Activated CD4-positive, alpha-beta T cell treated with anti-CD3 and anti-CD28 coated beads for 36 hours (primary cell): ENCODE measurements at regions not wholly inside any gene's neighbourhood (a gene's known extent, or its start where the extent isn't known, plus 50 kb on each side); places are given as distances from the start of the nearest gene placed in this dataset.

ENCODE experiments used
- ATAC-seq: fragments of 200-7000 bp; cut with Tn5 transposase; one replicate; pipeline ENCODE4 v1.10.0; 2021; ENCODE audit warnings: mild to moderate bottlenecking, moderate library complexity
- CTCF ChIA-PET: fragments of 350-600 bp; sonication (Branson Sonifier 250); formaldehyde crosslinking; loops from one replicate; lab custom pipeline; 2021; ENCODE audit warnings: antibody characterized with exemption; lab: Charles Lee
- POLR2A ChIA-PET: fragments of 350-600 bp; sonication (Branson Sonifier 250); formaldehyde crosslinking; loops from one replicate; lab custom pipeline; 2021; ENCODE audit warnings: antibody characterized with exemption, inconsistent platforms; lab: Charles Lee
- DNase-seq: peaks from one replicate; pipeline ENCODE4 v3.0.0-alpha.2; 2020
- H3K27ac Mint-ChIP-seq: one replicate; pipeline ENCODE4 v1.8.0; 2021; ENCODE audit warnings: mixed read lengths
- H3K27me3 Mint-ChIP-seq: one replicate; pipeline ENCODE4 v1.8.0; 2021; ENCODE audit warnings: mixed read lengths
- H3K36me3 Mint-ChIP-seq: one replicate; pipeline ENCODE4 v1.8.0; 2021; ENCODE audit warnings: low read depth, mixed read lengths
- H3K4me1 Mint-ChIP-seq: one replicate; pipeline ENCODE4 v1.8.0; 2021; ENCODE audit warnings: mixed read lengths
- H3K4me3 Mint-ChIP-seq: one replicate; pipeline ENCODE4 v1.8.0; 2021; ENCODE audit warnings: mild to moderate bottlenecking, moderate library complexity, mixed read lengths
- H3K9me3 Mint-ChIP-seq: one replicate; pipeline ENCODE4 v1.8.0; 2021; ENCODE audit warnings: low read depth, mixed read lengths
- intact Hi-C, 2 experiments: fragments of 100-400 bp; cut with DNase I in 1 of 2; cut with micrococcal nuclease in 1 of 2; formaldehyde crosslinking; loops; one replicate each; pipeline versions ENCODE4 v1.14.2 to v1.15.1; 2022 to 2024; cut with DNase I, micrococcal nuclease

GRCh38 chr9:84456527-84456926 lies 116.0 kb upstream of the SLC28A3 start:
- ChIA-PET CTCF (no interaction called here), POLR2A (interaction anchor here (0.7 kb wide), 1 partner anchor 378 kb away, joined by 3 read pairs; no protein-coding TSS in a partner anchor)
- Mint-ChIP-seq H3K4me3 (no peak overlapping the region), H3K27ac (no peak overlapping the region), H3K9me3 (peaks cover 2% of the 10 kb centered on the region), H3K36me3 (no peaks in the 10 kb centered on the region), H3K4me1 (no peaks in the 10 kb centered on the region), H3K27me3 (peaks cover 3% of the 10 kb centered on the region)
- no peak for ATAC-seq
- DNase-seq = no peak
- intact Hi-C loops = no loop called here

GRCh38 chr9:84460695-84461094 lies 120.1 kb upstream of the SLC28A3 start:
- no peak for ATAC-seq
- CTCF ChIA-PET = no interaction called here
- Mint-ChIP-seq H3K4me3 (no peak overlapping the region), H3K4me1 (no peaks in the 10 kb centered on the region), H3K36me3 (no peaks in the 10 kb centered on the region), H3K27me3 (peaks cover 9% of the 10 kb centered on the region), H3K27ac (no peak overlapping the region), H3K9me3 (peaks cover 2% of the 10 kb centered on the region)
- DNase-seq = no peak
- POLR2A ChIA-PET = no interaction called here
- intact Hi-C loops = no loop called here

GRCh38 chr9:84463272-84463671 lies 122.7 kb upstream of the SLC28A3 start:
- DNase-seq (no peak), ATAC-seq (no peak)
- no peak overlapping the region for H3K4me3 Mint-ChIP-seq
- H3K4me1 Mint-ChIP-seq = no peaks in the 10 kb centered on the region
- H3K27ac Mint-ChIP-seq = no peak overlapping the region
- ChIA-PET CTCF (no interaction called here), POLR2A (no interaction called here)
- H3K36me3 Mint-ChIP-seq = no peaks in the 10 kb centered on the region
- H3K9me3 Mint-ChIP-seq = peaks cover 2% of the 10 kb centered on the region
- intact Hi-C loops = no loop called here
- H3K27me3 Mint-ChIP-seq = peaks cover 9% of the 10 kb centered on the region

- ChIA-PET POLR2A (interaction anchor here (0.6 kb wide), 1 partner anchor 1529 kb away, joined by 3 read pairs; no protein-coding TSS in a partner anchor), CTCF (no interaction called here)
- H3K27ac Mint-ChIP-seq = no peak overlapping the region
- H3K4me3 Mint-ChIP-seq = no peak overlapping the region
- DNase-seq = no peak
- no peaks in the 10 kb centered on the region for H3K4me1 Mint-ChIP-seq
- intact Hi-C loops = no loop called here
- no peak for ATAC-seq
- H3K36me3 Mint-ChIP-seq = no peaks in the 10 kb centered on the region
- peaks cover 6% of the 10 kb centered on the region for H3K27me3 Mint-ChIP-seq
- H3K9me3 Mint-ChIP-seq = no peaks in the 10 kb centered on the region
These were observed 126.2 kb upstream of the SLC28A3 start for GRCh38 chr9:84466580-84467285.

- CTCF ChIA-PET = no interaction called here
- no peak overlapping the region for H3K27ac Mint-ChIP-seq
- H3K4me1 Mint-ChIP-seq = no peaks in the 10 kb centered on the region
- POLR2A ChIA-PET = no interaction called here
- intact Hi-C loops = no loop called here
- DNase-seq (no peak), ATAC-seq (no peak)
- no peak overlapping the region for H3K4me3 Mint-ChIP-seq
- H3K36me3 Mint-ChIP-seq = no peaks in the 10 kb centered on the region
- H3K27me3 Mint-ChIP-seq = peaks cover 4% of the 10 kb centered on the region
- no peaks in the 10 kb centered on the region for H3K9me3 Mint-ChIP-seq
These were observed 131.3 kb upstream of the SLC28A3 start for GRCh38 chr9:84471816-84472215.

GRCh38 chr9:84478996-84479395 lies 138.4 kb upstream of the SLC28A3 start:
- ChIA-PET CTCF (interaction anchor here (0.6 kb wide), 1 partner anchor 50 kb away, joined by 4 read pairs; no protein-coding TSS in a partner anchor), POLR2A (no interaction called here)
- Mint-ChIP-seq H3K27me3 (peaks cover 2% of the 10 kb centered on the region), H3K4me1 (no peaks in the 10 kb centered on the region), H3K36me3 (no peaks in the 10 kb centered on the region), H3K9me3 (no peaks in the 10 kb centered on the region), H3K4me3 (no peak overlapping the region), H3K27ac (no peak overlapping the region)
- ATAC-seq = no peak
- DNase-seq = no peak
- intact Hi-C loops = no loop called here

GRCh38 chr9:84480071-84480470 lies 139.5 kb upstream of the SLC28A3 start:
- DNase-seq (no peak), ATAC-seq (no peak)
- Mint-ChIP-seq H3K4me1 (no peaks in the 10 kb centered on the region), H3K27ac (no peak overlapping the region), H3K36me3 (no peaks in the 10 kb centered on the region), H3K9me3 (no peaks in the 10 kb centered on the region), H3K4me3 (no peak overlapping the region), H3K27me3 (peaks cover 2% of the 10 kb centered on the region)
- ChIA-PET CTCF (no interaction called here), POLR2A (no interaction called here)
- intact Hi-C loops = no loop called here

GRCh38 chr9:84481231-84481630 lies 140.7 kb upstream of the SLC28A3 start:
- ATAC-seq = no peak
- Mint-ChIP-seq H3K4me3 (no peak overlapping the region), H3K36me3 (no peaks in the 10 kb centered on the region), H3K27me3 (no peaks in the 10 kb centered on the region), H3K9me3 (no peaks in the 10 kb centered on the region), H3K4me1 (no peaks in the 10 kb centered on the region), H3K27ac (no peak overlapping the region)
- CTCF ChIA-PET = no interaction called here
- no peak for DNase-seq
- POLR2A ChIA-PET = no interaction called here
- intact Hi-C loops = no loop called here

GRCh38 chr9:84481636-84482218 lies 141.2 kb upstream of the SLC28A3 start:
- no peak overlapping the region for H3K4me3 Mint-ChIP-seq
- ChIA-PET POLR2A (no interaction called here), CTCF (no interaction called here)
- H3K27me3 Mint-ChIP-seq = no peaks in the 10 kb centered on the region
- intact Hi-C loops = no loop called here
- no peaks in the 10 kb centered on the region for H3K36me3 Mint-ChIP-seq
- no peaks in the 10 kb centered on the region for H3K4me1 Mint-ChIP-seq
- no peak overlapping the region for H3K27ac Mint-ChIP-seq
- H3K9me3 Mint-ChIP-seq = no peaks in the 10 kb centered on the region
- DNase-seq (no peak), ATAC-seq (no peak)

GRCh38 chr9:84482607-84483006 lies 142.0 kb upstream of the SLC28A3 start:
- ChIA-PET POLR2A (no interaction called here), CTCF (no interaction called here)
- intact Hi-C loops = no loop called here
- Mint-ChIP-seq H3K27me3 (no peaks in the 10 kb centered on the region), H3K4me3 (no peak overlapping the region), H3K9me3 (no peaks in the 10 kb centered on the region), H3K4me1 (no peaks in the 10 kb centered on the region), H3K36me3 (no peaks in the 10 kb centered on the region), H3K27ac (no peak overlapping the region)
- DNase-seq (no peak), ATAC-seq (no peak)

- no peaks in the 10 kb centered on the region for H3K36me3 Mint-ChIP-seq
- no peak overlapping the region for H3K4me3 Mint-ChIP-seq
- no peaks in the 10 kb centered on the region for H3K4me1 Mint-ChIP-seq
- no peaks in the 10 kb centered on the region for H3K9me3 Mint-ChIP-seq
- intact Hi-C loops = no loop called here
- H3K27ac Mint-ChIP-seq = no peak overlapping the region
- ChIA-PET POLR2A (no interaction called here), CTCF (no interaction called here)
- no peaks in the 10 kb centered on the region for H3K27me3 Mint-ChIP-seq
- ATAC-seq (no peak), DNase-seq (no peak)
These were observed 143.6 kb upstream of the SLC28A3 start for GRCh38 chr9:84484172-84484571.

GRCh38 chr9:84485539-84485938 lies 145.0 kb upstream of the SLC28A3 start:
- H3K27me3 Mint-ChIP-seq = no peaks in the 10 kb centered on the region
- no peak overlapping the region for H3K4me3 Mint-ChIP-seq
- H3K27ac Mint-ChIP-seq = no peak overlapping the region
- ATAC-seq (no peak), DNase-seq (no peak)
- ChIA-PET CTCF (interaction anchor here (0.8 kb wide), 1 partner anchor 1006 kb away, joined by 3 read pairs; no protein-coding TSS in a partner anchor), POLR2A (no interaction called here)
- intact Hi-C loops = no loop called here
- H3K36me3 Mint-ChIP-seq = no peaks in the 10 kb centered on the region
- H3K9me3 Mint-ChIP-seq = no peaks in the 10 kb centered on the region
- H3K4me1 Mint-ChIP-seq = no peaks in the 10 kb centered on the region
